ENCODE measurements at regions not wholly inside any gene's neighbourhood (a gene's known extent, or its start where the extent isn't known, plus 50 kb on each side); places are given as distances from the start of the nearest gene placed in this dataset.
A peak's percentile ranks its signal among the peaks of the same experiment; 100 is the strongest.

GRCh38 chr6:169960521-169960885 is 209.1 kb downstream of the ERMARD start:
- no peak for DNase-seq

GRCh38 chr6:169960003-169960344 is 208.6 kb downstream of the ERMARD start:
- DNase-seq: no peak

- no peak for DNase-seq
These were observed 207.9 kb downstream of the ERMARD start for GRCh38 chr6:169959136-169960002.

- DNase-seq: no peak
These were observed 207.1 kb downstream of the ERMARD start for GRCh38 chr6:169958510-169958909.

- DNase-seq: no peak
These were observed 206.0 kb downstream of the ERMARD start for GRCh38 chr6:169957351-169957963.

GRCh38 chr6:169956580-169956979 is 205.2 kb downstream of the ERMARD start:
- DNase-seq: no peak

GRCh38 chr6:169955731-169956437 is 204.5 kb downstream of the ERMARD start:
- DNase-seq: peak; percentile 46 to 67

- DNase-seq: no peak
These were observed 203.6 kb downstream of the ERMARD start for GRCh38 chr6:169954977-169955376.

- no peak for DNase-seq
These were observed 202.3 kb downstream of the ERMARD start for GRCh38 chr6:169953686-169954085.

- DNase-seq: peak; percentile 34 to 36
These were observed 199.1 kb downstream of the ERMARD start for GRCh38 chr6:169950558-169950957.

GRCh38 chr6:169949511-169950097 is 198.2 kb downstream of the ERMARD start:
- DNase-seq: no peak

GRCh38 chr6:169946971-169947370 is 195.5 kb downstream of the ERMARD start:
- no peak for DNase-seq

- DNase-seq: no peak
These were observed 193.7 kb downstream of the ERMARD start for GRCh38 chr6:169945117-169945516.

- no peak for DNase-seq
These were observed 193.0 kb downstream of the ERMARD start for GRCh38 chr6:169944415-169944814.

GRCh38 chr6:169944061-169944337 is 192.6 kb downstream of the ERMARD start:
- DNase-seq: no peak

- DNase-seq: no peak
These were observed 192.0 kb downstream of the ERMARD start for GRCh38 chr6:169943241-169944060.

- no peak for DNase-seq
These were observed 190.8 kb downstream of the ERMARD start for GRCh38 chr6:169942173-169942572.

- no peak for DNase-seq
These were observed 189.3 kb downstream of the ERMARD start for GRCh38 chr6:169940481-169941271.

GRCh38 chr6:169939554-169940164 is 188.2 kb downstream of the ERMARD start:
- no peak for DNase-seq

- no peak for DNase-seq
These were observed 187.3 kb downstream of the ERMARD start for GRCh38 chr6:169938731-169939130.

- no peak for DNase-seq
These were observed 186.9 kb downstream of the ERMARD start for GRCh38 chr6:169938262-169938701.

Measured in AML-193 (cell line).